GM19467 (cell line): ENCODE measurements at regions not wholly inside any gene's neighbourhood (a gene's known extent, or its start where the extent isn't known, plus 50 kb on each side); places are given as distances from the start of the nearest gene placed in this dataset.

ENCODE experiments used
- ATAC-seq: cut with Tn5 transposase; IDR thresholded peaks from one replicate; pipeline ENCODE4 v1.9.1; 2021; ENCODE audit warnings: mild to moderate bottlenecking, moderate library complexity; ENCODE audit not compliant: unreplicated experiment

DNA sequence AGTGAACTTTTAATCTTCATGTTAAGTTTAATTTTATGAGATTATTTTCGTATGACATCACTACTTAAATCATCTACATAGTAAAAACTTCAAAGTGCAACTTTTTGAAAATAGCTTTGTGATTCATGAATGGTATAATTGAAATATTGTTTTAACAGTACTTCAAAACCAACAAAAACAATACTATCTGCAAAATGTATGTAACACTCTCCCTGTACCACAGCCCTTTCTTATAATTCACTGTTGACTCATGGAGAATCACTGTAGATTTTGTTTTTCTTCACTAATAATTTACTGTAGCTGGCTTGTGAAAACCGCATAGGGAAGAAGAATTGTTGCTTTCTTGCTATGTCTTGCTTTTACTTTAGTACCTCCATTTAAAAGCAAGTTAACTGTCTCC is 301.4 kb upstream of the ADAMTS5 start:
- ATAC-seq, result no peak

DNA sequence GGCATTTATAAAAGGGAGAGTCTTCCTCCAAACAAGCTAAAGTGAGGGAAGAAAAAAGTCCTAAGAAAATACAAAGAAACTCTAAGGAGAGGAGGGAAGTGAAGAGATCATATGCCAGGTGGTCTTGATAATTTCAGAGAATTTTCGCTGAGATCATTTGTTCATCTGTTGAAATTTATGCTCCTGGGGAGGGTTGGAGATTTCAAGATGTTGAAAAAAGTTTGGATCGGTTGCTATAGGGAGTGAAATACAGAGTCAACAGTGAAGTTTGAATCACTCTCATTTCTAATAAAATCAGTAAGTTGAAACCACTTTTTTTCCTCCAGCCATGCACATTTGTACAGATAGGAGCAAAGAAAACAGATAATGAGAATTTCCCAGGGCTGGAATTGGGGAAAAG is 299.1 kb upstream of the ADAMTS5 start:
- ATAC-seq, result no peak

DNA sequence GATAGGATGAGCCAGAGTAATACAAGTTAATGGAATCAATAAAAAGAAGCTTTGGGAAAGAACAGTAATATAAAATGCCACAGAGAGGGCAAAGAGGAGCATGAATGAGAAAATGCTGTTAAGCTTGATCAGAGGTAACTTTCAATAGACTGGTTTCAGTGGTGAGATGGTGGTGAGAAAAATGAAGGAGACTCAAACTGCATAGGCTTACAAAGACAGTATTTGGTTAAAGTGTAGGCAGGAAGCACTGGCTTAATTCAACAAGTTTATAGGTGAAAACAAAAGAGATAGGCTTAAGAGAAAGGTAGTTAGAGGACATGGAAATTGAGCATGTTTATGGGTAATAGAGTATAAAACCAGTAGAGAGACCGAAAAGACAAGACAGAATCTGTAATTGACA is 298.6 kb upstream of the ADAMTS5 start:
- no peak for ATAC-seq

DNA sequence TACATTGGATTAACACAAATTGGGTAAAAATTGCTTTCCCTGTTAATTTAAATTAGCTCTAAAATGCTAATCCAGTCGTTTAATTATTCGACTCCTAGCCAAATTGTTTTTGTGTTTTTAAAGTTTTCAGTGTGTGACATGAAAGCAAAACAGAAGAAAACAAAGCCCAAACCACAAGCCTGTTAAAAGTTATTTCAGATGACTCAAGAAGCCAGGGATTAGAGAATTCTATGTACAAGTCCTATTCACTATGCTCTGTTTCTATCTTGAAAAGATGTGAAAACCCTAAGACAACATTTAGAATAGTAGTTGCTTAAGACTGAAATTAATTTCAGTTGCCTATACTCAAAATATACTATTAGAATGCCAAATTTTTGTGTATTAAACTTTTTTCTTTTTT is 294.8 kb upstream of the ADAMTS5 start:
- ATAC-seq, result no peak

DNA sequence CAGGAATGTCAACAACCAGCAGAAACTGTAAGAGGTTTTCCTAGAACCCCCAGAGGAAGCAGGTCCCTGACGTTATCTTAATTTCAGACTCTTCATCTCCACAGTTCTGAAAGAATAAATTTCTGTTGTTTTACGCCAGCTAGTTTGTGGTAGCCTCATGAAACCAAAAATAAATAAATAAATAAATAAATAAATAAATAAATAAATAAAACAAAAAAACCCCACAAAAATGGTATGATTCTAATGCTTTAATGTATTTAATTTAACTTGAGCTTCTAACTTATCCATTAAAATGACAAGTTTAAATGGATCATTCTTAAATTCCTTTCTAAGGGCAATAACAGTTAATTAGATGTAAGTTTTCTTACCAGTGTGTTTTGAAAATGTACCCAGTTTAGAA is 293.8 kb upstream of the ADAMTS5 start:
- no peak for ATAC-seq

DNA sequence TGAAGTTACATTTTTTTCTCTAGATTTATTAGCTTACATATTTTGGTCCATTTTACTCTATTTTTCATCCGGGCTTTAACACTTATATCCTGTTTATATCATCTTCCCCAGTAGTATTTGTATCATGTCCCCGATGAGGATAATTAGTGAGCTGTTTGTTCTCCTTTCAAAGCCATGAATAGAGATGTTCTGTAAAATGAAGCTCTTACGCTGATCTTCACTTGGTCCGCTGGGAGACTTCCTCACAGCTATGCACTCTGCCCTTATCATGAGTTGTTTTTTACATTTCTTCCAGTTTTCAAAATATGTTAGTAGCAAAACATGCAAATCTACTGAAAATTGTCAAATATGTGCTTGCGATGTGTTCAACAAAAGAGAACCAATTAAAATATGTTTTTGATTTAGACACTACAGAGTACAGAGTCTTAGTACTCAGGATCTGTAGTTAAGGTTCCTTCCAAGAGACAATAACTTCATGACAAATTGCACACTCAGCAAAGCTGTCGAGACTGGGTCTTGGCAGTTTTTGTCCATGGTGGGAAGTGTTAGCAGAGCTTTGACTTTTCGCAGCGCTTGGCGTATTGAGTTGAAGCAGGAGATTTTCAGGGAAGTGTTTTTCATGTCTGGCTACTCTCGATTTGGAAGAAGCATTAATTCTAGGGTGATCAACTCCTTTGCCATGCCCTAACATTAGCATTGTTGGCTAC is 292.0 kb upstream of the ADAMTS5 start:
- ATAC-seq, result no peak

DNA sequence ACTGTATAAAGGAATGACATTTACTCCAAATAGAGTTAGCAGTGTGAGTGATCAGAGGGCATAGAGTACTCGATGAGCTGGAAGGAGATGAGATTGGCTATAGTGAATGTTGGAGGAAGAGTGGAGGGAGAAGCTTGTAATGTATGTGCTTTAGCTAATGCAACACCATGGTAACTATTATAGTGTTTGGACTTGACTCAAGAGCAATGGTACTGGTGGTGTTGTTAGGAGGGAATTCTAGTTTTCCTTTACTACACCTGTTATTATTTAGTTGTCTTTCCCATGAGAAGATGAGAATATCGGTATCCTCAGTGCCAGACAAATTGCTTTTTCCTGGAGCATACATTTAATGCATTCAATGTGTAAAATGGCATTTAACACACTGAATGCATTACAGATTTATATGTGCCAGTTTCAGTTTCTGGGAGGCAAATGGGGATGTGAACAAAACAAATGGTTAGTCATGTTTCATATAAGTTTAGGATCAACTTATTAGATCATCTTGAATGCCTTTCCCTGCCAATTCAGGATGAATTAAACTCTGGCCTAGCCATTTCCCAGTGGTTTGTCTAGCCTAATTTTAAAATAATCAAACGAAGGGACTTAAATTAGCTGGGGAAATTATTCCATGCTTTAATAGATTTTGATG is 291.1 kb upstream of the ADAMTS5 start:
- no peak for ATAC-seq

DNA sequence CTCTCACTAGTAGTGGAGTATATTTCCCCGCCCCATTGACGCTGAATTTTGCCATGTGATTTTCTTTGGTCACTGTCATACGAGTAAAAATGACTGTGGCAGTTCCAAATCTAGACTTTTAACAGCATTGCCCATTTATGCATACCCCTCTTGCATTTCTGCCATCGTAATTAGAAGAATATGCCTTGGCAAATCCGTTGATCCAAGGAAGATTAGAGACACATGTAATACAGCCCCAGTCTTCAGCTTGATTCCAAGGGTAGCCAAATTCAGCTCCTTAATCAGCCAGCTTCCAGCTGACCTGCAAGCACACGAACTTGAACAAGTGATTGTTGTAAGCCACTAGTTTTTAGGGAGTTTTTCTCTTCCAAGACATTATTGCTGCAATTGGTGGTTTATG is 290.3 kb upstream of the ADAMTS5 start:
- ATAC-seq, result no peak

DNA sequence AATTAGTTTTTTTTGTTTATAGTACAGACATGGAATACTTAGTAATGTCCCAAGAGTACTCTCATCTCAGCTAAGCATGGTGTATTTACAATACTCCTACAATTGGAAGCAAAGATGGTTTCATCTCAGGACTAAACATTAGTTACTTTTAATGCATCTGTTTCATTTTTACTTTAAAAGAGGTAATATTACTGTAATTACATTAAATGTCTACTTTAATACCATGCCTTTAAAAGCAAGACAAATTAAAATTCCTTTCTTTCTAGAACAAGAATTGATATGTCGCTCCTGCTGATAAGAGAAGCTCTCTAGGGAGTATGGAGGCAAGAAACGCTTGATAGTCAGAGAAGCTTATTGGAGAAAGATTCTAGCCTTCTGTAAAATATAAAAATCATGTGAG is 284.9 kb upstream of the ADAMTS5 start:
- no peak for ATAC-seq

DNA sequence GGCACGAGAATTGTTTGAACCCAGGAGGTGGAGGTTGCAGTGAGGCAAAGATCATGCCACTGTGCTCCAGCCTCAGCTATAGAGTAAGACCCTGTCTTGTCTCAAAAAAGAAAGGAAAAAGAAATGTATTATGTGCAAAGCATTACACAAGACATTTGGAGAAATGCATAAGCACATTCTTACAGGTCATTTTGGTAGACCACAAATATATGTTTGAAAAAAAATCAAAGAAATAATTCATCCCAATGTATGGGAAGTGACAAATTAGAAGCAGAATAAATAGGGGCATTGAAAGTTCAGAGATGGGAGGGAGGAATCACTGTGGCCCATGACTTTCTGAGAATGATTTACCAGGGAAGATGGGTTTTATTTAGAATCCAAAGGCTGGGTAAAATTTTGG is 283.5 kb upstream of the ADAMTS5 start:
- ATAC-seq, result no peak

DNA sequence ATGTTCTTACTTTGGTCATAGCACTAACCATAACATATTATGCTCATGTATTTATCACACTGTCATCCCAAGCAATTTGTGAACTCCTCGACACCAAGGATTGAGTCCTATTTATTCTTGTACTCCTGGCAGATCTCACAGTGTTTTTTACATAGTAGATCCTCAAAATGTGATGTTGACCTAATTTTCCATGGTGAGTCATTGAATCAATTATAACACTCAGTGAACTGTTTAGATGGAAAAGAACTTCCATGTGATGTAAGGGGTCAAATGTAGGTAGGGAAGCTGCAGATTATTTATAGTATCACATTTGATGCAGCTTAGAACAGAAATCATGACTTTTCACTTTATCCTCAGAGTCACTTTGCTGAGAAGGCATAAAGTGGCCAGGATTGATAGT is 281.9 kb upstream of the ADAMTS5 start:
- ATAC-seq, result no peak

DNA sequence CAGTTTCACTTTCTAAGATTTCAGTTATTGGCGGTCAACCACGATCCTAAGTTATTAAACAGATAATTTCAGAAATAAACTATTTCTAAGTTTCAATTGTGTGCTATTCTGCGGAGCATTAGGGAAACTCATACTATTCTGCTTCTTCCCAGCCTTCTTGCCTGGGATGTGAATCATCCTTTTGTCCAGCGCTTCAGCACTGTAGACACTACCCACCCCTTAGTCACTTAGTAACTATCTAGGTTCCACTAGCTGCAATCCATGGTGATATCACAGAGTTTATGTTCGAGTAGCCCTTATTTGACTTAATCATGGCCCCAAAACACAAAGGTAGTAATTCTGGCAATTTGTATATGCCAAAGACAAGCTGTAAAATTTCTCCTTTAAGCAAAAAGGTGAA is 279.9 kb upstream of the ADAMTS5 start:
- no peak for ATAC-seq

DNA sequence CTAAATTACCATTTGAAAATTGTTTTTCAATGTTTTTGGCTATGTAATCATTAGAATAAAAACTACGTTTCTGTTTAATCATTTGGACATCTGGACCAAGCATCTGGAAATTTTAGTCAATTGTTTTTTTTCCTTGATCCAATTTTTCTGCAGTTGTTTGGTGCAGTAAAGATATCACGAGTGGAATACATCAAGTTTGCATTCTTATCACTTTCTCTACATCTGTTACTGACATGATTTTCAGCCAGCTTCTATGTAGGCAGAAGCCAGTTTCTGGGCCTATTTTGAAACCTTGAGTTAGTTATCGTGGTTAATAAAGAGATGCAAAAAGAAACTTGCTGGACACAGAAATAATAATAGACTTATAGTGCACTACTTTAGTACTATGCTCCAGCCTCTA is 277.9 kb upstream of the ADAMTS5 start:
- ATAC-seq, result no peak

DNA sequence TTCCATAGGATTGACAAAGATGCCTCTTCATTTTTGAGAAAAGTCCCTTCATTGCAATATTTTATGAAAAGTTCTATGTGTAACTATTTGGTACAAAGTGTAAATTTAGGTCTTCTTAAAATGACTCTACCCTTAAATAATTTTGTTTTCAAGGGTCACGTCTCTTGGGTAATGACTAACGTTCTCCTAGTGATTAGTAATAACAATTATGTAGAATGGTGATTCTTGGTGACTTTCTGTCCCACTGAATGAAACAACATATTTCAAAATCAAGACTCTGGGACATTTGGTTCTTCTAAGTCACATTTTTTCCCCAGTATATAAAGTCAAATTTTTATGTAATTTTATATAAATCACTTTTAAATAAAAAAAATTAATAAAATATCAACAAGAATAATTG is 277.5 kb upstream of the ADAMTS5 start:
- ATAC-seq, result no peak

DNA sequence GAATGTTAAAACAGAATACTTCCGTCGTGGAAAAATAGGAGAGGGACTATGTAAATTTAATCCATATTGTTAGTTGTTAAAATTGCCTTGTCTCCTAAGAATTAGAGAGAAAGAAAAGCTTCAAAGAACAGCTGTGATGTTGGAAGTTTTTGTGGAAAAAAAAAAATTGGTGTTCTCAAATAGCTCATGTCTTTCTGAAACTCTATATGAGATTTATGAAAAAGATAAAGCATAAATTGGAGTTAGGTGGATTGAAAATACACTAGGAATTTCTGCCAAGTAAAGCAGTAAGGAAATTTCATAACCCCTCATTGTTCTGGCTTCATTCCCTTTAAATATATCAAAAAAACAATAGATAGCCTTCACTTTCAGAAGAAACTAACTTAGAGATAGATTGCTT is 274.0 kb upstream of the ADAMTS5 start:
- no peak for ATAC-seq

DNA sequence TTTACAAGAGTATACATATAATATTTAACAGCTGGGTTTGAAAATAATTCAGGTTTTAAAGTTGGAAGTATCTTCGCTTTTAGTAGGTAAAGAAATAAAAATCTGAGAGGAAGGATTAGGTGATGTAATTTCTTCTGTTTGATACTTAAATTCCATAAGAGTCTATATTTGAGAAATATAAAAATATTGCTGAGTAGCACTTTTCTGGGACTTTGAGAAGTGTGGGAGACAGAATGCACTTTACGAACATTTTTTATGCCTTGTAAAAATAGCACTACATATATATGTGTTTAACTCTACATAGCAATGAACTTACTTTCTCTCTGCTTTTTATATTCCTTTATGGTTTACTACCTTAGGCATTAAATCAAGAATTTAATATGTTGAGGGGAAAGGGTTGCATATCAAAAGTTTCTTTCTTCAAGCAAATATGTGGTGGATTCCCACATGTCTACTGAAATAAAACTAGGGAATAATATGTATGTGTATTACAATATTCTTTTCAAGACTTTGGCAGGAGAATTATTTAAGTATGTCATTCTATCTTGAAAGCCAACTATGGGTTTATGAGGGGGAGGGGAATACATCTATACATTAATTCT is 266.7 kb upstream of the ADAMTS5 start:
- ATAC-seq, result no peak

DNA sequence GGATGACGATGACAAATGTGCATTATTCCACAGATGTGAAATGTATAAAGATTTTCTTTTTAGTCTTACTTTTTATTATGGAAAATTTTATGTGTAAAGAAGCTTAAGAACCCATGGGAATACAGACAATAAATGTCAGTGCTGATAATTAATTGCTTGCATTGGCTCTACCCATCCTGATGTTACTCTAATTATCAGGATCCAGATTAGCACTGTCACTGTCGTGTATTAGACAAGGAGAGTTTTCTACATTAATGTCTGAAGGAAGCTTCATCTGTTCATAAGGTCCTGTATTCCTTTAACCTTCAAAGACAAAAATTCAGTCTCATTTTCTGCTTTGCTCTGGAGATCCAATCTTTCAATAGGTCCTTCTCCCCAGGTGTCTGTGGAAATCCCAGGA is 259.1 kb upstream of the ADAMTS5 start:
- no peak for ATAC-seq

DNA sequence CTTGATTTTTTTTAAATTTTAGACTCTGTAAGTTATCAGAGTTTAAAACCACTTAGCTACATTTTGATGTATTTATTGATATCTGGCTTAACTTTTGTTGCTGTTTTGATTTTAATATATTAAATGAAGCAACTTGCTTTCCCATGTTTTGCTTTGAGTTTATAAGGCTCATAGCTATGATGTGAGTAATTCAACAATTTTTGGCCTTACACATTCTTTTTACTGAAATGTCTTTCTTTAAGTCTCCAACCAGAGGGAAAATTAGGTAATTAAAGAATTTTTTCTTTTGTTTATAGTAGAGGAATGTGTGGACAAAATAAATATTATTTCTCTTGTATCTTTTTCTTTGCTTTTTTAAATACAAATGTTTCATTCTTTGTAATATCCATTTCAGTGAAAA is 258.3 kb upstream of the ADAMTS5 start:
- ATAC-seq, result no peak

DNA sequence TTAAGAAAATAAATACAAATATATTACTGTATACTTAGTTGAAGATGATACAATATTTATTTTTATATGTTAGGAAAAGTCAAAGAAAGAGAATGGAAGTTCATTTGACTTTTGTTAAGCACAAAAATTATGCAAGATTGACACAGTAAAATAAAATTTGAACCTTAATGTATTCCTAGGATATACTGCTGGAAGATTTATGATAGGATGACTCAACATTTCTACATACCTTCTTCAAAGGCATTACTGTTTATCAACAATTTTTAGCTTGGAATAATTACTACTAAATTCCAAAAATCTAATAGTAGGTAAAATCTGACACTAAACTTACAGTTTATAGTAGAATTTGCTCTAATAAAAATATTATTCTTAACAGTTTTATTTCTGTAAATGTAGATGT is 257.3 kb upstream of the ADAMTS5 start:
- no peak for ATAC-seq

DNA sequence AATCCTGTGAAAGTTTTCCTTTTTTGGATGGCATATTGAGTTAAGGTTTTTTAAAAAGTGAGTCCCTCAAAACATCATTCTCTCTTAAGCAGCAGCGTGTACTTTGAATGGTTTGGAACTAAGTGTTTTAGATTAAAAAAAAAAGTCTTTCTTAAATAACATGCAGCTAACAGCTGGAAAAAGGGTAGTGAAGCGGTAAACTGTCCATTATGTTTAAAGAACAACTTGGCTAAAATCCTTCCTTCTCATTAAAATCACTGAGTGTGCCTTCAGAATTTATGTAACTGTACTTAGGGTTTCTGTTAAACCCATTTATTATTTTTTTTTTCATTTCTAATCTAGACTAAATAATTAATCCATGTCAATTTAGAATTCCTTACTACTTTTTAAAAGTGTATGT is 254.2 kb upstream of the ADAMTS5 start:
- ATAC-seq, result no peak

DNA sequence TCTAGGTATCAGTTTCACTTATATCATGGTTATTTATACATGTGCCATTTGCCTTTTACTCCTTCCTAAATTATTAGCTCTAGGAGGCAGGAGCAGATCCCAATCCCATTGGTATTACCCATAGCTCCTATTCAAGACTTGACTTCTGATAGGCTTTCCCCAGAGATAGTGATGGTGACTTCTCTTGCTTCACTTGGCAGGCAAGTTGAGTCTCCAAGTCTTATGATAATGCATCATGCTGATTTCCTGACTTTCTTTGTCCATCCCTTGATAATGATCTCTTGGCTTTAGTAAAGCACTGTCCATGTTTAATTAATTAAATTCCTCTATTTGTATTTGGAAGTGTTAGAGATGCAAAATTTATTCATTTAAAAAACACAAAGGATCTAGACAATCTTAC is 253.5 kb upstream of the ADAMTS5 start:
- no peak for ATAC-seq

DNA sequence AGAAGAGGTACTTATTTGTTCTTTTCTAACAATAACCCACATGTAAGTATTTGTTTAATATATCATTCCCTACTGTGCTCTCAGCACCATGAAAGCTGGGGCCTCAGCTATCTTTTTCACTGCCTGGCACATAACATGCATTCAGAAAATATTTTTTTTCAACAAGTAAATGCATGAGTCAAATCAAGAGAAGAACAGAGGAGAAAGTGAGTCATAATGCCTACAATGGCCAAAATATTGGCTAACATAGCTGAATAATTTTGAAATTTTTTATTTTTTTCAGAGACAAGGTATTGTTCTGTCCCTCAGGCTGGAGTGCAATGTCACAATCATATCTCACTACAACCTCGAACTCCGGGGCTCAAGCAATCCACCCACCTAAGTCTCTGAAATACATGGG is 252.2 kb upstream of the ADAMTS5 start:
- no peak for ATAC-seq

DNA sequence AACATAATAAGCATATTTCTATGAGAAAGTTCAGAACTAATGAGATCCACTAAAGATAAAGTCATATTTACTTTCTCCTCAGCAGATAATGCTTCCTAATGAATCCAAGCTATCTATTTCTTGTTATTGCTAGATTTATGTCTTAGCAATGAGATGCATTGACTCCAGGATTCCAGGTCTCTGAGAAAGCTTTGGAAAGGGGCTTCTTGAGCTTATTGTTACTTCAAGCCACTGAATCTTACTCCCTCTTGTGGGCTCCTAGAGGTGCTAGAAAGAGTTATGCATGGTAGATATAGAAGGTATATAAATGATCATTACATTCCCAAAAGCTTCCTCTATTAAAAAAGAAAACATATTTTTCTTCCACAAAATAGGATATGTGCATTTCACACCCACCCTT is 246.4 kb upstream of the ADAMTS5 start:
- ATAC-seq, result no peak
